OCI-LY3 (cell line): ENCODE measurements at regions not wholly inside any gene's neighbourhood (a gene's known extent, or its start where the extent isn't known, plus 50 kb on each side); places are given as distances from the start of the nearest gene placed in this dataset.
A peak's percentile ranks its signal among the peaks of the same experiment; 100 is the strongest.

Source experiments
- H2AFZ ChIP-seq: fragments of 200-600, 300-600 bp; shearing (Covaris generic); 2 replicates; pipeline ENCODE4 v1.6.0; 2014; ENCODE audit warnings: antibody characterized with exemption, low read depth, low read length
- H3K27ac ChIP-seq: fragments of 200-600, 300-600 bp; sonication (generic); 2 replicates; pipeline ENCODE4 v1.5.1; 2014; ENCODE audit warnings: mild to moderate bottlenecking, low read length, moderate library complexity, mixed read lengths
- H3K27me3 ChIP-seq: fragments of 200-600, 300-600 bp; sonication (generic); 2 replicates; pipeline ENCODE4 v1.6.1; 2014; ENCODE audit warnings: low read depth, low read length, mixed read lengths
- H3K36me3 ChIP-seq: fragments of 200-600, 300-600 bp; sonication (generic); replicated peaks from 2 replicates; pipeline ENCODE3; 2014; ENCODE audit warnings: low read depth, low read length, mixed read lengths
- H3K4me1 ChIP-seq: fragments of 300-600, 200-600 bp; sonication (generic); 2 replicates; pipeline ENCODE4 v1.6.1; 2014; ENCODE audit warnings: low read length, mixed read lengths
- H3K4me2 ChIP-seq: fragments of 200-600, 300-600 bp; sonication (generic); 2 replicates; pipeline ENCODE4 v1.6.1; 2014; ENCODE audit warnings: low read length, mixed read lengths
- H3K4me3 ChIP-seq: fragments of 300-600, 200-600 bp; sonication (generic); 2 replicates; pipeline ENCODE4 v1.5.1; 2014; ENCODE audit warnings: antibody characterized with exemption, mild to moderate bottlenecking, low read length, moderate library complexity
- H3K79me2 ChIP-seq: fragments of 300-600, 200-600 bp; shearing (Covaris generic); 2 replicates; pipeline ENCODE4 v1.6.1; 2014; ENCODE audit warnings: mild to moderate bottlenecking, low read length, mixed read lengths
- H3K9ac ChIP-seq: fragments of 300-600, 200-600 bp; shearing (Covaris generic); 2 replicates; pipeline ENCODE4 v1.6.0; 2014; ENCODE audit warnings: mild to moderate bottlenecking, low read length, moderate library complexity
- H3K9me3 ChIP-seq: fragments of 200-600, 300-600 bp; shearing (Covaris generic); 2 replicates; pipeline ENCODE4 v1.6.1; 2014; ENCODE audit warnings: low read length, mixed read lengths; ENCODE audit not compliant: insufficient read depth
- H4K20me1 ChIP-seq: fragments of 200-600, 300-600 bp; sonication (generic); 2 replicates; pipeline ENCODE4 v1.6.1; 2016; ENCODE audit warnings: low read length, mixed read lengths; ENCODE audit not compliant: insufficient read depth
- CTCF ChIP-seq: fragments of 200-600, 300-600 bp; sonication (generic); IDR thresholded peaks from 2 replicates; pipeline ENCODE4 v1.5.1; 2014; ENCODE audit warnings: antibody characterized with exemption, low read length, low read depth
- EZH2phosphoT487 ChIP-seq: fragments of 200-600 bp; shearing (Covaris generic); IDR thresholded peaks from 2 replicates; pipeline ENCODE4 v1.6.1; 2018; ENCODE audit warnings: antibody characterized with exemption, mixed run types, low read depth

GRCh38 chrX:150143721-150144440 lies 205.6 kb upstream of the EOLA2 start:
- no peak overlapping the region for H3K9ac ChIP-seq
- H3K9me3 ChIP-seq, result no peaks in the 10 kb centered on the region
- no peaks in the 10 kb centered on the region for H3K79me2 ChIP-seq
- H3K27ac ChIP-seq, result no peak overlapping the region
- H2AFZ ChIP-seq, result no peak overlapping the region
- no peak overlapping the region for H3K4me3 ChIP-seq
- TF ChIP-seq EZH2phosphoT487, result no peak
- no peak for TF ChIP-seq CTCF
- no peaks in the 10 kb centered on the region for H3K36me3 ChIP-seq
- H3K4me1 ChIP-seq, result peaks cover 14% of the 10 kb centered on the region
- no peak overlapping the region for H3K4me2 ChIP-seq
- H3K27me3 ChIP-seq, result no peaks in the 10 kb centered on the region
- H4K20me1 ChIP-seq, result no peaks in the 10 kb centered on the region

- Histone ChIP-seq H3K27ac (no peak overlapping the region), H3K79me2 (no peaks in the 10 kb centered on the region), H4K20me1 (no peaks in the 10 kb centered on the region), H2AFZ (no peak overlapping the region), H3K9ac (no peak overlapping the region), H3K4me1 (peaks cover 14% of the 10 kb centered on the region), H3K9me3 (no peaks in the 10 kb centered on the region), H3K36me3 (no peaks in the 10 kb centered on the region), H3K4me3 (no peak overlapping the region), H3K27me3 (no peaks in the 10 kb centered on the region), H3K4me2 (no peak overlapping the region)
- TF ChIP-seq CTCF (peak; percentile 54), EZH2phosphoT487 (no peak)
These were observed 208.1 kb upstream of the EOLA2 start for GRCh38 chrX:150146271-150146896.

- Histone ChIP-seq H3K9ac (no peak overlapping the region), H3K27ac (no peak overlapping the region), H3K4me3 (no peak overlapping the region), H3K9me3 (no peaks in the 10 kb centered on the region), H3K79me2 (no peaks in the 10 kb centered on the region), H2AFZ (no peak overlapping the region), H3K4me1 (peaks cover 14% of the 10 kb centered on the region), H3K36me3 (no peaks in the 10 kb centered on the region), H3K27me3 (no peaks in the 10 kb centered on the region), H3K4me2 (no peak overlapping the region), H4K20me1 (no peaks in the 10 kb centered on the region)
- TF ChIP-seq CTCF, result no peak
- TF ChIP-seq EZH2phosphoT487, result no peak
These were observed 210.7 kb upstream of the EOLA2 start for GRCh38 chrX:150148749-150149672.
